Stimulated activated CD4-positive, alpha-beta T cell treated with anti-CD3 and anti-CD28 coated beads, Interleukin-1b, Interleukin-23, amount 100 ng/mL, for 48 hours (primary cell): ENCODE measurements at regions not wholly inside any gene's neighbourhood (a gene's known extent, or its start where the extent isn't known, plus 50 kb on each side); places are given as distances from the start of the nearest gene placed in this dataset.

ENCODE experiments used
- DNase-seq: peaks from one replicate; pipeline ENCODE4 v3.0.0-alpha.2; 2020

DNA sequence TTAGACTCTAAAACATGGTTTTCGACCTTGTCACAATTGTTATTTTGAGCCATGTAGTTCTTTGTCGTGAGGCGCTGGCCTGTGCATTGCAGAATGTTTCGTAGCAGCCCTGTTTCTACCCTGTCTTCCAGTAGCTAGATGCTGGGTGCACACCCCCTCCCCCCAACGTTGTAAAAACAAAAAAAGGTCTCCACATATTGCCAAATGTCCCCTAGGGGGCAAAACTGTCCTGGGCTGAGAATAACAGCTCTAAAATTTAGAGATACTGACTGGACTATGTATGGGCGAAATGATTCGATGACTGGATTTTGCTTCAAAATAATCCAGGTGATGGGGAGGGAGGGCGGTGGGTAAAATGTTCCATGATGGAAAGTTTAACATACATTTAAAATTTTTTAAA lies 126.1 kb upstream of the FUT8 start:
- DNase-seq, result peak; percentile 30

- peak; percentile 65 for DNase-seq
These were observed 125.0 kb upstream of the FUT8 start for GRCh38 chr14:65287264-65288131.

DNA sequence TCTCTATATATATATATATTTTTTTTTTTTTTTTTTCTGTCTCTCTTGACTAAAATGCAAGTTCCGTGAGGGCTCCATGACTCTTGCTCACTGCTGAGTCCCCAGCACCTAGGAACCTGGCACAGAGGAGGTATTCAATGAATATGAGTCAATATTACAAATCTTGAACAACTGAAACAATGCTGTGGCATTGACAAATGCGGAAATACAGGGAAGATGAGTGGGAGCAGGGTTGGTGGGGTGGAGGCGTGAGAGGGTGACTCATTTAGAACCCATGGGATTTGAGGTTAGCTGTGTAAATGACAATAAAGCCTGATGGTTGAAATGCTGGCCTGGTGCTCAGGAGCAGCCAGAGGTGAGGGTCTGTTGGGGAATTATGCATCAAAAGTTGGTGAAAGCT lies 121.7 kb upstream of the FUT8 start:
- DNase-seq, result peak; percentile 71

- DNase-seq, result no peak
These were observed 121.0 kb upstream of the FUT8 start for GRCh38 chr14:65291531-65291930.

- DNase-seq, result no peak
These were observed 117.7 kb upstream of the FUT8 start for GRCh38 chr14:65294816-65295215.

DNA sequence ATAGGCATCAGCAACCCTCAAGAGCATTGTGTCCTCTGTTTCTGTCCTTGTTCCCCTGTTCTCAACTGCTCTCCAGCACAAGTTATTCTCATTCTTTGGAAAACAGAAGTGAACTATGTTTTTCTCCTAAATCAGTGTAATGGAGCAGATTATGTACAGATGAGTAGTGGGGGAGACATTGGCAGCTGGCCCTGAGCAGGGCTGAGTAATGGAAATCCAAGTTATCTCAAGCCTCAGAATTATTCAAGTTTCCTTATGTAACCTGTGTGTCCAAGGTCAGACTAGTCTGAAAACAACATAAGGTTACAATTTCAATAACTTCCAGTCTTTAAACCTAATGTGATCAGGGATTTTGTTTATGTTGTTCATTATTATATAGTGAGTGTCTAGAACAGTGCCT lies 116.1 kb upstream of the FUT8 start:
- DNase-seq, result no peak

DNA sequence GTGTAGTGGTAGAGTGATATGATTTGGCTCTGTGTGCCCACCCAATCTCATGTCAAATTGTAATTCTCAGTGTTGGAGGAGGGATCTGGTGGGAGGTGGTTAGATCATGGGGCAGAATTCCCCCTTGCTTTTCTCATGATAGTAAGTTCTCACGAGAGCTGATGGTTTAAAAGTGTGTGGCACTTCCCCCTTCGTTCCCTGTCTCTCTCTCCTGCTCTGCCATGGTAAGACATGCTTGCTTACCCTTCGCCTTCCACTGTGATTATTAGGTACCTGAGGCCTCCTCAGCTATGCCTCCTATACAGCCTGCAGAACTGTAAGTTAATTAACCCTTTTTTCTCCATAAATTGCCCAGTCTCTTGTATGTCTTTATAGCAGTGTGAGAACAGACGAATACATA lies 115.7 kb upstream of the FUT8 start:
- no peak for DNase-seq

DNA sequence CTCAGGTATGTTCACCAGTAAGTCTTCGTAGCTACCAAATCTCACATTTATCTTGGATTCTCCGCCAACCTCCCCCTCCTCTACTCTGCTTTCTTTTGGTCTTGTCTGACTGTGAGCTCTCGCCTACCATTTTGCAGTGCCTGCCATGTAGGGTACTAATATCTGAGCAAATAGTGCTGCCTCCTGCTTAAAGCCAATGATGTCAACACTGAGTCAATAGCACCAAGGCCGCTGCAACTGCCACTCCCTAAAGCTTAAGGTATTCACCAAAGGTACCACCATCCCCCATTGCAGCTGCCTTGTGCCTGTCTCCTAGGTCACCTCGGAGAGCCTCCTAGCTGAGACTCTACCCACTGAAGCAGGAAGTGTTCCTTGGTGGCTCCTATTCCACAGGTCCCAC lies 114.8 kb upstream of the FUT8 start:
- no peak for DNase-seq

- DNase-seq, result no peak
These were observed 112.7 kb upstream of the FUT8 start for GRCh38 chr14:65299826-65300225.

- no peak for DNase-seq
These were observed 110.5 kb upstream of the FUT8 start for GRCh38 chr14:65301862-65302539.

DNA sequence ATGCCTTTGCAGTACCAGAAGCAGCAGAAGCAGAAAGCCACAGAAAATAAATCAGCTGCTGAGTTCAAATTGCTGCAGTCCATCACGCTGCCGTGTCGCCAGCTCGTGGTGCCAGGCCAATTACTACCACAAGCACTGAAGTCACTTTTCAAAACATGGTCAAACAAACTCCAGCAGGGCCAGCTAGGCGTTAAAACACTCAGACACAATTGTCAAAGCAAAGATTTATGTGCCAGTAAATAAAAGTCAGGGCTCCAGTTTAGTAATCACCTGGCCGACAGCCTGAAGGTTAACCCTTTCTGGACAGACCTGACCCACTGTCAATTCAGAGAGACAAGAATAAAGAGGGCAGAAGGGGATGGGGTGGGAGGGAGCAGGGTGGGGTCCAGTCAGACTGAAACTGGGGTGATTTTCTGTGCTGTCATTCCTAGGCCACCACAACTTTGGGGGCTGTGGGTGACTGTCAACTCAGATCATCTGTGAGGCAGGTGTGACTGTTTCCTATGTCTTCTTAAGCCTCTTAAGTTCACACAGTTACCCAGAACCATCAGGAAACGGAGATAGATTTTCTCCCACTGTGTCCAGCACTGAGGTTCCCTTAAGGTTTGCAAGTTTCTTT lies 109.8 kb upstream of the FUT8 start:
- DNase-seq, result peak; percentile 78

GRCh38 chr14:65303190-65303898 lies 109.2 kb upstream of the FUT8 start:
- peak; percentile 18 for DNase-seq

- no peak for DNase-seq
These were observed 108.7 kb upstream of the FUT8 start for GRCh38 chr14:65303899-65304222.

DNA sequence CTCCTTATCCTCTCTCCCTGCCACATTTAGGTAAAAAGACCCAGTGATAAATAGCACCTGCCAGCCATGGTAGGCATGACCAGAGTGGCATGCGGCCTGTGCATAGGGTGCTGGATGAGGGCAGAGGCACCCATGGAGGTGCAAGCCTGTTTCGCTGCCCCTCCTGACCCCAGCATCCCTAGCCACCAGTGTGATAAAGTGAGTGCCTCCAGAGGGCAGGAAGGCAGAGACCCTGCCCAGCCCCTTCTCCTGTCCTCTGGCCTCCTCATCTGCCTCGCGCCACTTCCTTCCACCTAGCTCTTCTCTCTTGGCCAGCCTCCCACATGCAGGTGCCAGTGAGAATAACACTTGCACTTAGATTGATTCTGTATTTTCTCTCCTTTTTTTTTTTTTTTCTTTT lies 108.3 kb upstream of the FUT8 start:
- no peak for DNase-seq

GRCh38 chr14:65304963-65305362 lies 107.6 kb upstream of the FUT8 start:
- DNase-seq, result no peak

GRCh38 chr14:65308536-65308935 lies 104.0 kb upstream of the FUT8 start:
- no peak for DNase-seq

GRCh38 chr14:65310568-65310967 lies 102.0 kb upstream of the FUT8 start:
- DNase-seq, result no peak

DNA sequence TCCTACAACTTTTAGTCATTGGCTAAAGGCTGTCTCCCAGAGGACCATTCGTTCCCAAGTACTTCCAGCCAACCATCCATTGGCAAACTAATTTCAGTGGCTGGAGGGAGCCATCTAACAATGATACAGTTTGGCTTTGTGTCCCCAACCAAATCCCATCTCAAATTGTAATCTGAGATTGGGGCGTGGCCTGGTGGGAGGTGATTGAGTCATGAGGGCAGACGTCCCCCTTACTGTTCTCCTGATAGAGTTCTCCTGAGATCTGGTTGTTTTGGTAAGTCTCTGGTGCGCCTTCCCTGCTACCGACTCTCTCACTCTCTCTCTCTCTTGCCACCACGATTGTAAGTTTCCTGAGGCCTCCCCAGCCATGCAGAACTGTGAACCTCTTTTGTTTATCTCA lies 99.7 kb upstream of the FUT8 start:
- DNase-seq, result no peak

DNA sequence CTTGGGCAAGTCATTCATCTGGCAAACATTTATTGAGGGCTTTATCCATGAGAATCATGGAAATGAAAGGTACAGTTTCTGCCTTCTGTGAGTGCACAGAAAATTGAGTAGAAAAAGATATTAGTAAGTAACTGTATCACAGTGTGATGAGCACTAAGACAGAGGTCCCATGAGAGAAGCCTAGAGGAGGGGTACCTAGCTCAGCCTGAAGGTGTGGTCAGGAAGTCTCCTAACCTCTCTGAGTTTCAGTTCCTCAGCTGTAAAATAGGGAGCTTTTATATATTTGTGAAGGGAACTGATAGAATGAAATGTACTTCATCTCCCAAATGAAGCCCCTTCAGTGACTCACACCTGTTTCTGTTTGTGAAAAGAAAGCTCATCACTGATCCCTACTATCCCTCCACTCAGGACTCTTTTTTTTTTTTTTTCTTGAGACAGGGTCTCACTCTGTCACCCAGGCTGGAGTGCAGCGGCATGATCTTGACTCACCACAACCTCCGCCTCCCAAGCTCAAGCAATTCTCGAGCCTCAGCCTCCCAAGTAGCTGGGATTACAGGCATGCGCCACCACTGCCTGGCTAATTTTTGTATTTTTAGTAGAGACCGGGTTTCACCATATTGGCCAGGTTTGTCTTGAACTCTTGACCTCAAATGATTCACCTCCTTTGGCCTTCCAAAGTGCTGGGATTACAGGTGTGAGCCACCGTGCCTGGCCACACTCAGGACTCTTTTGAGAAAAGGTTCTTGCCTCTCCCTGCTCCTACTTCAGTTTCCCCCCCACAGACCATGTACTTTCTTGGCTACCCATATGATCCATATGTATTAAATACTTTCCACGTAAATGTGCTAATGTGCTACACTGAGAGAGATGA lies 93.7 kb upstream of the FUT8 start:
- no peak for DNase-seq

DNA sequence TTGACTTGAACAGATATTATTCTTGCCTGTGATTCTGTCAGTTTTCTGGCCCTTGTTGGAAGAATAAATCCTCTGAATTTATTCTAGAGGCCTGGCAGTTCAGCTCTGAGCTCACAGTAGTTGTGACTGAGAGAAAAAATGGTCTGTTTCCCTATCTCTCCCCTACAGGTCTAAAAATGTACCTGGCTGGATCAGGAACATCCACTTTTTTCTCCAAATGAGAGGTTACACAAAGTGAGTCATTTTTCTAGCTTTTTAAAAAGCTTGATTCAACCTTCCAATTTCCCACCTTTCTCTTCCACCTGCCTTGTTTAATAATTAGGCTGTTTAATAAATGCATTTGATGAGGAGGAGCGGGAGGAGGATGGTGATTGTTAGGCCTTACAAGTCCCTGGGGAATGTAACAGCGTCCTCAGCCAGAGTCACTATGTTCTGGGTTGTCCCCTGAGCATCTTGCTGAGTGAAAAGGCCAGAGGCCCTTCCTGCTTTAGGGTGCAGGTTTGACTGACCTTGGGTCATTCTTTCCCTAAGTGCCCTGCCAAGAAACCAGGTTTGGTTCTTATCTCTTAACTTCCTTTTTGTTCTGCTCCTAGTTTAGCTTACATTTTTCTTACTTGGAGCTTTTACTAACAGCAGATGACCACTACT lies 91.7 kb upstream of the FUT8 start:
- no peak for DNase-seq

- no peak for DNase-seq
These were observed 91.1 kb upstream of the FUT8 start for GRCh38 chr14:65321370-65321875.

DNA sequence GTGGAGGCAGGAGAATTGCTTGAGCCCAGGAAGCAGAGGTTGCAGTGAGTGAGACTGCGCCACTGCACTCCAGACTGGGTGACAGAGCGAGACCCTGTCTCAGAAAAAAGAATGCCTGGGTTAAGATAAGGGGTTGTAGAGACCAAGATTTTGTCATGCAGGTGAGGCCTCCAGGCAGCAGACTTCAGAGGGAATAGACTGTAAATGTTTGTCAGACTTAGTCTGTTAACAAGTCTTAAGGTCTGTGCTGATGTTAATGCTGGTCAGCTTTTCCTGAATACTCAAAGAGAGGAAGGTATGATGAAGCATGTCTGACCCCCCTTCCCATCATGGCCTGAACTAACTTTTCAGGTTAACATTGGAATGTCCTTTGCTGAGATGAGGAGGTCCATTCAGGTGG lies 83.0 kb upstream of the FUT8 start:
- DNase-seq, result no peak
